WERI-Rb-1 (cell line): ENCODE measurements at regions not wholly inside any gene's neighbourhood (a gene's known extent, or its start where the extent isn't known, plus 50 kb on each side); places are given as distances from the start of the nearest gene placed in this dataset.
A peak's percentile ranks its signal among the peaks of the same experiment; 100 is the strongest.

Experiments
- DNase-seq: peaks from one replicate; pipeline ENCODE4 v3.0.0-alpha.2; 2020
- H3K27ac ChIP-seq: fragments of 250-450 bp; sonication (Bioruptor Pico); 2 replicates; pipeline ENCODE4 v1.5.1; 2020; ENCODE audit warnings: mild to moderate bottlenecking, moderate library complexity
- H3K27me3 ChIP-seq: fragments of 250-450 bp; sonication (Bioruptor Pico); 2 replicates; pipeline ENCODE4 v1.5.1; 2021; ENCODE audit warnings: mild to moderate bottlenecking, low read depth, moderate library complexity; ENCODE audit not compliant: insufficient read depth, severe bottlenecking
- H3K36me3 ChIP-seq: fragments of 250-450 bp; sonication (Bioruptor Pico); 2 replicates; pipeline ENCODE4 v1.5.1; 2020; ENCODE audit warnings: mild to moderate bottlenecking, moderate library complexity
- H3K4me3 ChIP-seq: 2 replicates; pipeline ENCODE4 v1.5.1; 2011; ENCODE audit warnings: low read depth, mild to moderate bottlenecking, control low read depth, low read length
- H3K9me3 ChIP-seq: fragments of 250-450 bp; sonication (Bioruptor Pico); 2 replicates; pipeline ENCODE4 v1.5.1; 2021; ENCODE audit warnings: mild to moderate bottlenecking, moderate library complexity; ENCODE audit not compliant: severe bottlenecking
- CTCF ChIP-seq: IDR thresholded peaks from 2 replicates; pipeline ENCODE4 v1.5.1; 2011; ENCODE audit warnings: low read depth, mild to moderate bottlenecking, control low read depth, inconsistent platforms, low read length

DNA sequence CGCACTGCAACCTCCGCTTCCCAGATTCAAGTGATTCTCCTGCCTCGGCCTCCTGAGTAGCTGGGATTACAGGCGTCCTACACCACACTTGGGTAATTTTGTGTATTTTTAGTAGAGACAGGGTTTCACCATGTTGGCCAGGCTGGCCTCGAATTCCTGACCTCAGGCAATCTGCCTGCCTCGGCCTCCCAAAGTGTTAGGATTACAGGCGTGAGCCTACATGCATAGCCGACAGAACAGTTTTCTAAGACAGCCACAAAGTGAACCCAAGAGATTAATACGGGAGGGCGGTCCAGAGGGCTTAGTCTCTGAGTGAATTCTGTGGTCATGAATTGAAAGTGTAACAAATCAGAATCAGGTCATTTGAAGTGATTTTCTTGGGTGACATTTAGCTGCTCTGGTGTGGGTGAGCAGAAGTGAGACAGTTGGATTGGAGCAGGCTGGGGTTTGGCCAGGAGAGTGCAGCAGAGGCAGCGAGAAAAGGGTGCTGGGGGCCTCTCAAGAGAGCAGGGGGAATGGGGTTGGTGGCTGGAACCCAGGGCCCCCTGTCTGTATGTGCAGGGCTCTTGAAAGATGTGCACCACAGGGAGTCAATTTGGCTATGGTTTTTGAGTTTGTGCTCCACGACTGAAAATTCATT, 231.4 kb upstream of the WSCD1 start:
- H3K9me3 ChIP-seq: no peaks in the 10 kb centered on the region
- TF ChIP-seq CTCF: peak; percentile 78

DNA sequence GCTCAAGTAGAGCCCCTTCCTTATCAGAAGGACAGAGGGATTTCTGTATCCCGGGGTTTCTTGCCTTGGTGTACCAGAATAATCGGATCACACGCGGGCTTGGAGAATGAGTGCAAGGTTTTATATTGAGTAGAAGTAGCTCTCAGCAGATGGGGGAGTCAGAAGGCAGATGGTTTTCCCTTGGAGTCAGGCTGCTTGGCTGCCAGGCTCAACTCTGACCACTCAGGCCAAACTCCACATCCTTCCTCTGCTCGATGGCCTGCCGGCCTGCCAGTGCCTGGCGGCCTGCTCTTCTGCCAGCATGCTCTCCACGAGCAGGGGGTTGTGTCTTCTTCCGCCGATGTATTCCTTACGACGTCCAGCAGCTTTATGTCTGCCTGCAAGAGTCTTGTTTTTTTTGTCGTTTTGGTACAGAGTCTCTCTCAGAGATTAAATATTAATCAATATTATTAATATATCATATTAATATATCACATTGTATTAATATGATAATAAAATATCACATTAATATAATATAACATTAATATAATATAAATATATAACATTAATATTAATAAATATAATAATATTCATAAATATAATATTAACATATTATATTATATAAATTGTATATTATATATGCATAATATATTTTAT, 229.2 kb upstream of the WSCD1 start:
- DNase-seq: peak; percentile 91
- Histone ChIP-seq H3K27ac (peak overlapping the region; percentile 87), H3K9me3 (no peaks in the 10 kb centered on the region), H3K27me3 (no peaks in the 10 kb centered on the region), H3K36me3 (no peaks in the 10 kb centered on the region), H3K4me3 (no peak overlapping the region)
- no peak for TF ChIP-seq CTCF

More for the DNA sequence above, 231.4 kb upstream of the WSCD1 start:
- Histone ChIP-seq H3K27ac (peak overlapping the region; percentile 42), H3K4me3 (no peak overlapping the region), H3K36me3 (no peaks in the 10 kb centered on the region), H3K27me3 (no peaks in the 10 kb centered on the region)
- peak; percentile 86 for DNase-seq

- H3K27me3 ChIP-seq: no peaks in the 10 kb centered on the region
- H3K27ac ChIP-seq: no peak overlapping the region
- DNase-seq: no peak
- H3K36me3 ChIP-seq: no peaks in the 10 kb centered on the region
- no peak overlapping the region for H3K4me3 ChIP-seq
- TF ChIP-seq CTCF: no peak
- no peaks in the 10 kb centered on the region for H3K9me3 ChIP-seq
Measured at GRCh38 chr17:5841862-5842261, 228.3 kb upstream of the WSCD1 start.

- Histone ChIP-seq H3K27ac (no peak overlapping the region), H3K27me3 (no peaks in the 10 kb centered on the region), H3K36me3 (no peaks in the 10 kb centered on the region), H3K9me3 (no peaks in the 10 kb centered on the region), H3K4me3 (no peak overlapping the region)
- DNase-seq: no peak
- no peak for TF ChIP-seq CTCF
Measured at GRCh38 chr17:5843366-5844026, 226.7 kb upstream of the WSCD1 start.

GRCh38 chr17:5846001-5846400, 224.2 kb upstream of the WSCD1 start:
- Histone ChIP-seq H3K9me3 (no peaks in the 10 kb centered on the region), H3K27ac (no peak overlapping the region), H3K4me3 (no peak overlapping the region), H3K36me3 (no peaks in the 10 kb centered on the region), H3K27me3 (no peaks in the 10 kb centered on the region)
- no peak for TF ChIP-seq CTCF
- DNase-seq: no peak
